ACHN (cell line): ENCODE measurements at regions not wholly inside any gene's neighbourhood (a gene's known extent, or its start where the extent isn't known, plus 50 kb on each side); places are given as distances from the start of the nearest gene placed in this dataset.
"Not testable (repeated sequence)": the region's sequence is repeated elsewhere in the genome, so short reads cannot be mapped to it uniquely, and the experiment has no call there.

Source experiments
- DNase-seq: peaks from one replicate; pipeline ENCODE4 v3.0.0-alpha.2; 2015
- in situ Hi-C: cut with HindIII; loops from 2 replicates; pipeline ENCODE4 v1.10.0; 2017; ENCODE audit warnings: low sequenced_read_pairs, low pct_ligation_motif_present, low pct_unique_long_range_greater_than_20kb

DNA sequence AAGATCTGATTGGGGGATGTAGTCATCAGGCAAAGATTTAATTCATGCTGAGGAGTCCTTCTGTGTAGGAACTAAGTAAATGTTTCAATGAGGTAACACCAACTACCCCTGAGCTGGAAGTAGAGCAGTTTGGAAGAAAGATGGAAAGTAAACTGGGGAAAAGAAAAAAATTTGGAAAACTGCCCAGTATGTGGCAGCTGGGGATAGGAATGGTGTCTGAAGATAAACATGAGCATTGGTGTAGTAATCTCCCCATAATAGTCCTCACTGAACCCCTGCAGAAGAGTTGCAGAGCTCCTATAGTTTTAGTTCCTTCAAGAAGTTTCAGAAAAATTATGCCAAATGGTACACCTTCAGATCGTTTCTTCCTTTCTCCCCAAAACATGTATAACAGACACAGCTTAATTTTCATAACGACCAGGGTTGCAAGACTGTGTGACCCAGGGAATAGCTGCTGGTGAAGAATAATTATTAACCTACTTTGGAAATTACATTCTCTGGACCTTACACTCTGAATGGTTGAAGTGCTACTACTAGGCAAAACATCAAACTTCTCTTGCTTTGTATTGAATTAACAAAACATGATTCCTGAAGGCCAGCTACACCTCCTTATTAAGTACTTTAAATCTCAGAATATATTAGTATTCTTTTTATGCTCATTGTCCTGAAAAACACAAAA is 446.4 kb upstream of the NRG3 start:
- in situ Hi-C loops, result no loop called here
- DNase-seq, result no peak

DNA sequence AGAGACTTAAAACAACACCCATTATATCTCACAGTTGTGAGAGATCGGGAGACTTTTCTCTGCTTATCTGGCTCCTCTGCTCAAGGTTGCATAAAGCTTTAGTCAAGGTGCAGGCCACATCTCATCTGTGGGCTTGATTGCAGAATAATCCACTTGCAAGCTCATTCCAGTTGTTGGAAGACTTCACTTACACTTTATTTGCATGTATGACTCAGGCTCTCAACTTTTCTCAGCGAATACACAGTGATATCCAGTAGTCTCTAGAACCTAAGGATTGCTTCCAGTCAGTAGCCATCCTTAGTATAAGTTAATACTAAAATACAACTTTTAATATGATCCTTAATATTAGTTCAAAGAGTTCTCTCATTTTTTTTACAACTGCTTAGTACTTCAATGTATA is 435.5 kb upstream of the NRG3 start:
- no peak for DNase-seq
- in situ Hi-C loops, result no loop called here

DNA sequence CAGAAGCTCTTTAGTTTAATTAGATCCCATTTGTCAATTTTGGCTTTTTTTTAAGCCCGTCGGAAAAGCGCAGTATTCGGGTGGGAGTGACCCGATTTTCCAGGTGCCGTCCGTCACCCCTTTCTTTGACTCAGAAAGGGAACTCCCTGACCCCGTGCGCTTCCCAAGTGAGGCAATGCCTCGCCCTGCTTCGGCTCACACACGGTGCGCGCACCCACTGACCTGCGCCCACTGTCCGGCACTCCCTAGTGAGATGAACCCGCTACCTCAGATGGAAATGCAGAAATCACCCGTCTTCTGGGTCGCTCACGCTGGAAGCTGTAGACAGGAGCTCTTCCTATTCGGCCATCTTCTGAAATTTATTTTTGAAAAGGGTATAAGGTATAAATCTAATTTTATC is 433.4 kb upstream of the NRG3 start:
- in situ Hi-C loops, DNase-seq: not testable (repeated sequence)

- no peak for DNase-seq
- in situ Hi-C loops, result no loop called here
These were observed 430.6 kb upstream of the NRG3 start for GRCh38 chr10:81444242-81444929.

- no peak for DNase-seq
- in situ Hi-C loops, result no loop called here
These were observed 424.3 kb upstream of the NRG3 start for GRCh38 chr10:81450651-81451050.

DNA sequence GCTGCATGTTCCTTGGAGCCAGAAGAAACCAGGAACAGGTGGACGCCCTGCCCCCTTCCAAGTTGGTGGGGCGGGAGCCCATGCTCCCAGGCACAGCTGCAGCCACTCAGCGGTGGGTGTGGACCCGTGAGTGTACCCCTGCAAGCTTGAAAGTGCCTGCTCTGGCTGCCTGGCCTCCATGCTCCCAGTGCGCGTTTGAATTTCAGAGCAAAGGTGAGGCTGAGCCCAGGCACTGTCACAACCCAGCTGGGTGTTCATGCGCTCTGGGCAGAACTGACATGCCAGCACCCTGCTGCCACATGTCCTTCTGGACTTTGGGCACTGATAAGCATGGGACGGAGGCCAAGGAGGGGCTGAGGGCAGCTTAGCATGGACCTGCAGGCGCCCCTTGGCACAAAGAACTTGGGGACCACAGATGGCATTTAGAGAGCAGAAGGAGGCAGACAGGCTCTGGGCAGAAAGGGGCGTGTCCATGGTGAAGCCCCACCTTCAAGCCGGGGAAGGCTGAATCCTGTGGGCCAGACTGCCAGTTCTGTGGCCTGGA is 402.0 kb upstream of the NRG3 start:
- in situ Hi-C loops, result no loop called here
- no peak for DNase-seq

DNA sequence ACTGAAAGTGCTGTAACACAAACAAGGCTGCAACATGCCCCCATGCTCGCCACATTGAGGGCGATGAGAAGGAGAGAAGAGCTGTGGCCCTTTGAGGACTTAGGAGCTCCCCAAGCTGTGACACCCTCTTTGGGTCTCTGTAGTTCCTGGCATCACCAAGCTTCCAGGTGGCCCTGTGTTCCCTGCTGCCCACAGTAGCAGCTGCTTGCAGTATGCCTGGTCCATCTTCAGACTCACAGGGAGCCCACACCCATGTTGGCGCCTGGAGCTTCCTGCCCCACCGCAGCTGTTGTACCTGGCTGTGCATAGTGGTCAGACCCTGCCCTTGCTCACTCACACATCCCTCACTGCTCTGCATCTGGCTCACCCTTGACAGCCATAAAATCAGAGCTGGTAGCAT is 401.2 kb upstream of the NRG3 start:
- in situ Hi-C loops, result no loop called here

DNA sequence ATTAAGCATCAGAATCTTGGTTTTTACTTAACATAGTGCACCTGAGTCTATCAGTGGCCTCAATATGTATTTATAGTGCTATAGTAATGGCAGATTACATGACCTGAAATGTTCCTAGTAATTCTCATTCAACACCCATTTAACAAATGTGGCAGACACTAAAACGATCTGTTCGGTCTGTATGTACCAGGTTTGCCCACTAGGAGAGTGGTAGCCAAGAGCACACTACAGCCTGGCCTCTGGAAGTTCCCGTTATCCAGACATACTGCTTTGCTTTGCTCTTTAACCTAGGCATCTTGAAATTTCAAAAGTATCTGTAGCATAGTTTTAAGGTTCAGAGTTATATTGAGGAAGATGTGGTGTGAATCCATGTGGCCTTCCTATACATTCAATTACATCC is 395.7 kb upstream of the NRG3 start:
- in situ Hi-C loops, result no loop called here
- peak; percentile 3 for DNase-seq

More for the DNA sequence above, 401.2 kb upstream of the NRG3 start:
- DNase-seq, result no peak

DNA sequence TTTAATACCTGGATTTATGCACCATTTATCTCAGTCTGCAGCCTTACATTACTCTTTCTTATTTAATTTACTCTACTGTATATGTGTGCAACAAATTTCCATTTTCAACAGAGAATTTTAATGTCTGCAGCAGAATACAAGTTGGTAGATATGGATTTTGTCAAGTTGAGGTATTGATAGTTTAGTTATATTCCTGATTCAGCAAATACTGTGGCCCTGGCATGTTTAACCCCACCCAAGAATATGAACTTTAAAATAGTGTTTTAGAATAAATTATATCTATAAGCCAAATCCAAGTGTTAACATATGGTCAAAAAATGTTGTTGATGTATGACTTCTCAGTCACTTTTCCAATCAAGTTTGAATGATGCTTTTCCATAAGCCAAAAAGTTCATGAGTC is 378.4 kb upstream of the NRG3 start:
- no peak for DNase-seq

DNA sequence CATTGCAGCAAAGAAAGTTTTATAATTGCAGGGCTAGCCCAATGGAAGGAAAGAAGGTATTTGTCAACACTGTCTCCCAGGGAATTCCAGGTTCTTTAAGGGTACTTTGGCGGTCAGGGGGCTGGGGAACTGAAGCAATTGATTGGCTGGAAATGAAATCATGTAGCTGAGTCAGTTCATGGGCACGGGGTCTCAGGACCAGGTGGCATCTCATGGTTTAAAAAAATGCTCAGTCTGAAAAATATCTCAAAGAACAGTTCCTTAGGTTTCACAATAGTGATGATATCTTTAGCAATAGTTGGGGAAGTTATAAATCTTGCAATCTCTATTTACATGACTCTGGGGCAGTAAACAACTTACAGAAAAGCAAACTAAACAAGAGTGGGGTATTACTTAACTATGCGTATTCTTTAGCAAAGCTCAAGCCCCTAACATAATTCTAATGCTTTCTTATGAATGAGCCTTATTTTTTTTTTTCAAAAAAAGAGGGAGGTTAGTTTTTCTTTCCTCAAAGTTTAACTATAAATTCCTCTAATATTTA is 376.9 kb upstream of the NRG3 start:
- in situ Hi-C loops, result no loop called here
- DNase-seq, result no peak

More for the DNA sequence above, 378.4 kb upstream of the NRG3 start:
- in situ Hi-C loops, result no loop called here

GRCh38 chr10:81502677-81503359 is 372.2 kb upstream of the NRG3 start:
- in situ Hi-C loops, result no loop called here
- no peak for DNase-seq

DNA sequence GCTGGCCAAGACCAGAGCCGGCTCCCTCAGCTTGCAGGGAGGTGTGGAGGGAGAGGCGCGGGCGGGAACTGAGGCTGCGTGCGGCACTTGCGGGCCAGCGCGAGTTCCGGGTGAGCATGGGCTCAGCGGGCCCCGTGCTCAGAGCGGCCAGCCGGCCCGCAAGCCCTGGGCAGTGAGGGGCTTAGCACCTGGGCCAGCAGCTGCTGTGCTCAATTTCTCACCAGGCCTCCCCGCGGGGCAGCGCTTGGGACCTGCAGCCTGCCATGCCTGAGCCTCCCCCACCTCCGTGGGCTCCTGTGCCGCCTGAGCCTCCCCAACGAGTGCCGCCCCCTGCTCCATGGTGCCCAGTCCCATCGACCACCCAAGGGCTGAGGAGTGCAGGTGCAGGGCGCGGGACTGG is 369.2 kb upstream of the NRG3 start:
- DNase-seq, in situ Hi-C loops: not testable (repeated sequence)

DNA sequence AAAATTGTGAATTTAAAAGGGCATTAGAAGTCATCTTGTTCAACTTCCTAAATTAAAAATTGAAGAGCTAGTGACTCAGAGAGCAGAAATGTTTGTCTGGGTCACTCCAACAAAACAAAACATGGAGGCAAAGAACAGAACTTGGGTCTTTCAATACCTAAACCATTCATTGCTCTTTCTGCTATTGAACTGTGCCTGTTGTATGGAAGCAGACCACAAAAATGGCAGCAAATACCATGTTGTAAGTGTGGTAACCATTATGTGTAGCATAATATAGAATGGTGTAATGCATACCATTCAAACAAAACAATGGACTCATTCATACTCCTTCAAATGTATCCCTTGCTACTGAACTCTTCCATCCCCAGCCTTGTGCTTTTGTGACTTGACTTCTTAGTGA is 360.2 kb upstream of the NRG3 start:
- in situ Hi-C loops, result no loop called here
- no peak for DNase-seq

DNA sequence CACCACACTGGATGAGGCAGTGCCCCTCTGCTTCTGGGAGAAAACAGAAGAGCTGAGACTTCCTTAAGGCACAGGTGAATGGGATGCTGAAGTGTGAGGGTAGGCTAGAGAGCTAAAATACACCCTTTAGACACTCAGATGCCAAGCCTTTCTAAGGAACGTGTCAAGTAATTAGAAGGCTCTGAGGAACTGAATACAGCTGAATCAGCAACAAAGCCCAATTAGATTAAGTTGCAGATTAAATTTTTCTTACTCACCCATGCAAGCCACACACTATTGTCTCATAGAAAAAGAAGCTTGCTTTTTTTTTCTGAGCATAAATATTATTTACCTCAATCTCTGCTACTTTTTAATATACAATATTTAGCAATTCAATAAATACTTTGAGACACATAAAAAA is 354.3 kb upstream of the NRG3 start:
- no peak for DNase-seq
- in situ Hi-C loops, result no loop called here

DNA sequence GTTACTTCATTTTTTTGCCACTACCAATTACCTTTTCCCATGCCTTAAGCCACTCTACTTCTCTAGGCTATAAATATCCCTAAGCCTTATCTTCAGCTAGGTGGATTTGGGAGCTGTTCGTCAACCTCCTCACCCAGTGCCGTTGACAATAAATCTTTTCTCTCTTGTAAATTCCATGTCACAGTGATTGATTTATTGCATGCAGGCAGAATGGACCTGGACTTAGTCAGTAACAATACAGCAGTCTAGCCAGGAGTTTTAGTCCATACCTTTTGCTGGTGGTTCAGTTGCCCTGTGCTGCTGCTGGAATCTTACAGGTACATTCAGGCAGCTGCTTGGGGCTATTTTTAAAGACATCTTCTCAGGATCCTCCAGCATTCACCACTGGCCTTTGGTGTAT is 350.5 kb upstream of the NRG3 start:
- in situ Hi-C loops, result no loop called here
- DNase-seq, result no peak

- DNase-seq, result no peak
- in situ Hi-C loops, result no loop called here
These were observed 342.6 kb upstream of the NRG3 start for GRCh38 chr10:81532403-81532802.

DNA sequence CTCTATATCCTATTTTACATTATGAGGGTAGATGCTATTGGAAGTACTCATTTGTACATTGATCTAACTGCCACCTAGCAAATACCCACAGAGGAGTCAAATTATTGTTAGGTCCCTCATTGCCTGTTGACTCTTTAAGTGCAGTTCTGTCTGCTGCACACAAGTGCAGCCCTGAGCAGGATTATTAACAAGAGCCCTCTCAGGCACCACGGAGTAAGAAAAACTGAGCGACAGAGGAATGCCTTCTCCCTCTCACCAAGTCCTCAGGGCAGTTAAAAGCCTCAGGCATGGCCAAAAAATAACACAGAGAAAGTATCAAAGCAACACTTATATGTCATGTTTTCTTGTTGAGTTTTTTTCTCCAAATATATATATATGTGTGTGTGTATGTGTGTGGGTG is 340.0 kb upstream of the NRG3 start:
- in situ Hi-C loops, result no loop called here
- no peak for DNase-seq

- in situ Hi-C loops, result no loop called here
- no peak for DNase-seq
These were observed 333.5 kb upstream of the NRG3 start for GRCh38 chr10:81541517-81541916.

DNA sequence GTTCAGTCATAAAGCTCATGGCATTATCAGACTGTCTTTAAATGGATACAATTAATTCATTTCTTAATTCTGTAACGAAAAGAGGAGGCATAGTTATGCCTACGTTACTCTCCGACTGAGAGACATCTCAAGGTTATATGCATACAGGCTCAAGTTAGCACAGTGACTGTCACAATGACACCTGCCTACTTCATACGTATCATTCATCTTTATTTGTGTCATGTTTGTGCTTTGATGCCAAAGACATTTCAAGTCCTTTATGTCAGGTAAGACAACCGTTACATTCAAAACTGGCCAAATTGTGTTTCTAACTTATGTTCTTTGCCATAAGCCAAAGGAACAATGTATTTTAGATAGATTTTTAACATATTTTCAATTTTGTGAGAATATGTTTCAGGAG is 328.8 kb upstream of the NRG3 start:
- in situ Hi-C loops, result no loop called here

More for the DNA sequence above, 328.8 kb upstream of the NRG3 start:
- no peak for DNase-seq
